ENCODE measurements at regions not wholly inside any gene's neighbourhood (a gene's known extent, or its start where the extent isn't known, plus 50 kb on each side); places are given as distances from the start of the nearest gene placed in this dataset.

GRCh38 chr4:1466034-1466862 is 60.0 kb upstream of the NKX1-1 start:
- TF ChIP-seq CTCF (conservative IDR thresholded peaks at IDR 0.05; ENCODE audit: low read depth, low read length) (no peak), EZH2 (IDR thresholded peaks at IDR 0.05; ENCODE audit: low read length, unreplicated experiment) (no peak)

Measured in PC-3 (cell line).